Activated T-helper 1 cell treated with anti-CD3 and anti-CD28 coated beads, Interleukin-12 subunit alpha, Interleukin-12 subunit beta, Interleukin-2, Interleukin-4 antibody, amounts not matched to agents 30 ng/mL and 10 ng/mL and 1 ng/mL, durations not matched to agents 14 hours and 24 hours and 36 hours (primary cell): ENCODE measurements at regions not wholly inside any gene's neighbourhood (a gene's known extent, or its start where the extent isn't known, plus 50 kb on each side); places are given as distances from the start of the nearest gene placed in this dataset.

ENCODE experiments used
- DNase-seq: peaks from one replicate; pipeline ENCODE4 v3.0.0; 2021; ENCODE audit warnings: low spot score
- H3K27ac Mint-ChIP-seq: one replicate; pipeline ENCODE4 v1.8.0; 2021; ENCODE audit warnings: mild to moderate bottlenecking, mixed read lengths
- H3K27me3 Mint-ChIP-seq: one replicate; pipeline ENCODE4 v1.8.0; 2022; ENCODE audit warnings: mild to moderate bottlenecking, moderate library complexity, mixed read lengths; ENCODE audit not compliant: insufficient read depth
- H3K36me3 Mint-ChIP-seq: one replicate; pipeline ENCODE4 v1.8.0; 2021; ENCODE audit warnings: low read depth, mixed read lengths
- H3K4me1 Mint-ChIP-seq: one replicate; pipeline ENCODE4 v1.8.0; 2021; ENCODE audit warnings: low read depth, mixed read lengths
- H3K4me3 Mint-ChIP-seq: one replicate; pipeline ENCODE4 v1.8.0; 2021; ENCODE audit warnings: mild to moderate bottlenecking, moderate library complexity, mixed read lengths
- H3K9me3 Mint-ChIP-seq: one replicate; pipeline ENCODE4 v1.8.0; 2021; ENCODE audit warnings: mixed read lengths
- intact Hi-C: fragments of 100-400 bp; cut with micrococcal nuclease; formaldehyde crosslinking; loops from one replicate; pipeline ENCODE4 v1.15.1; 2024

- peaks cover 10% of the 10 kb centered on the region for H3K27me3 Mint-ChIP-seq
- H3K27ac Mint-ChIP-seq, result no peak overlapping the region
- no peaks in the 10 kb centered on the region for H3K9me3 Mint-ChIP-seq
- H3K36me3 Mint-ChIP-seq, result no peaks in the 10 kb centered on the region
- H3K4me3 Mint-ChIP-seq, result no peak overlapping the region
- intact Hi-C loops, result no loop called here
- DNase-seq, result no peak
- H3K4me1 Mint-ChIP-seq, result peaks cover 5% of the 10 kb centered on the region
Observed at GRCh38 chr17:77307479-77308198, 166.9 kb downstream of the SEC14L1 start.

GRCh38 chr17:77308861-77309726, 168.3 kb downstream of the SEC14L1 start:
- H3K27me3 Mint-ChIP-seq, result peaks cover 10% of the 10 kb centered on the region
- H3K27ac Mint-ChIP-seq, result no peak overlapping the region
- no peaks in the 10 kb centered on the region for H3K36me3 Mint-ChIP-seq
- no peak overlapping the region for H3K4me3 Mint-ChIP-seq
- no peak for DNase-seq
- H3K4me1 Mint-ChIP-seq, result peaks cover 5% of the 10 kb centered on the region
- no peaks in the 10 kb centered on the region for H3K9me3 Mint-ChIP-seq
- intact Hi-C loops, result no loop called here

- intact Hi-C loops, result no loop called here
- DNase-seq, result no peak
- Mint-ChIP-seq H3K27ac (no peak overlapping the region), H3K36me3 (no peaks in the 10 kb centered on the region), H3K4me1 (peaks cover 5% of the 10 kb centered on the region), H3K27me3 (peaks cover 10% of the 10 kb centered on the region), H3K4me3 (no peak overlapping the region), H3K9me3 (no peaks in the 10 kb centered on the region)
Observed at GRCh38 chr17:77310336-77310735, 169.6 kb downstream of the SEC14L1 start.

- intact Hi-C loops, result no loop called here
- no peaks in the 10 kb centered on the region for H3K36me3 Mint-ChIP-seq
- DNase-seq, result no peak
Observed at GRCh38 chr17:77311371-77311981, 170.7 kb downstream of the SEC14L1 start.

GRCh38 chr17:77312061-77312701, 171.4 kb downstream of the SEC14L1 start:
- intact Hi-C loops, result no loop called here
- peaks cover 5% of the 10 kb centered on the region for H3K4me1 Mint-ChIP-seq
- no peak overlapping the region for H3K4me3 Mint-ChIP-seq
- no peaks in the 10 kb centered on the region for H3K9me3 Mint-ChIP-seq
- no peak overlapping the region for H3K27ac Mint-ChIP-seq
- no peaks in the 10 kb centered on the region for H3K36me3 Mint-ChIP-seq
- DNase-seq, result no peak
- H3K27me3 Mint-ChIP-seq, result peaks cover 10% of the 10 kb centered on the region

More at GRCh38 chr17:77311371-77311981, 170.7 kb downstream of the SEC14L1 start:
- Mint-ChIP-seq H3K4me1 (peaks cover 5% of the 10 kb centered on the region), H3K4me3 (no peak overlapping the region), H3K27me3 (peaks cover 10% of the 10 kb centered on the region), H3K27ac (no peak overlapping the region), H3K9me3 (no peaks in the 10 kb centered on the region)

GRCh38 chr17:77312786-77313599, 172.2 kb downstream of the SEC14L1 start:
- Mint-ChIP-seq H3K4me1 (peaks cover 5% of the 10 kb centered on the region), H3K27ac (no peak overlapping the region), H3K4me3 (no peak overlapping the region), H3K9me3 (no peaks in the 10 kb centered on the region), H3K27me3 (peaks cover 8% of the 10 kb centered on the region), H3K36me3 (no peaks in the 10 kb centered on the region)
- intact Hi-C loops, result no loop called here
- no peak for DNase-seq

- no peaks in the 10 kb centered on the region for H3K36me3 Mint-ChIP-seq
- peaks cover 8% of the 10 kb centered on the region for H3K27me3 Mint-ChIP-seq
- intact Hi-C loops, result no loop called here
- no peak for DNase-seq
- H3K27ac Mint-ChIP-seq, result no peak overlapping the region
- no peaks in the 10 kb centered on the region for H3K9me3 Mint-ChIP-seq
- no peak overlapping the region for H3K4me3 Mint-ChIP-seq
- H3K4me1 Mint-ChIP-seq, result peaks cover 10% of the 10 kb centered on the region
Observed at GRCh38 chr17:77313831-77314230, 173.1 kb downstream of the SEC14L1 start.

GRCh38 chr17:77314601-77315000, 173.8 kb downstream of the SEC14L1 start:
- H3K27ac Mint-ChIP-seq, result no peak overlapping the region
- H3K4me1 Mint-ChIP-seq, result peaks cover 18% of the 10 kb centered on the region
- H3K9me3 Mint-ChIP-seq, result no peaks in the 10 kb centered on the region
- intact Hi-C loops, result no loop called here
- H3K4me3 Mint-ChIP-seq, result no peak overlapping the region
- H3K36me3 Mint-ChIP-seq, result peaks cover 2% of the 10 kb centered on the region
- DNase-seq, result no peak
- peaks cover 8% of the 10 kb centered on the region for H3K27me3 Mint-ChIP-seq

GRCh38 chr17:77315010-77315409, 174.2 kb downstream of the SEC14L1 start:
- intact Hi-C loops, result no loop called here
- peaks cover 2% of the 10 kb centered on the region for H3K36me3 Mint-ChIP-seq
- H3K27me3 Mint-ChIP-seq, result peaks cover 7% of the 10 kb centered on the region
- H3K4me3 Mint-ChIP-seq, result no peak overlapping the region
- H3K27ac Mint-ChIP-seq, result no peak overlapping the region
- no peak for DNase-seq
- H3K4me1 Mint-ChIP-seq, result peaks cover 19% of the 10 kb centered on the region
- H3K9me3 Mint-ChIP-seq, result no peaks in the 10 kb centered on the region

- Mint-ChIP-seq H3K9me3 (no peaks in the 10 kb centered on the region), H3K27ac (no peak overlapping the region), H3K4me3 (no peak overlapping the region), H3K4me1 (peaks cover 19% of the 10 kb centered on the region), H3K36me3 (peaks cover 2% of the 10 kb centered on the region), H3K27me3 (peaks cover 4% of the 10 kb centered on the region)
- no peak for DNase-seq
- intact Hi-C loops, result no loop called here
Observed at GRCh38 chr17:77315551-77316190, 174.9 kb downstream of the SEC14L1 start.

GRCh38 chr17:77316191-77316641, 175.4 kb downstream of the SEC14L1 start:
- Mint-ChIP-seq H3K4me3 (no peak overlapping the region), H3K27me3 (peaks cover 4% of the 10 kb centered on the region), H3K4me1 (peaks cover 19% of the 10 kb centered on the region), H3K27ac (no peak overlapping the region), H3K9me3 (no peaks in the 10 kb centered on the region), H3K36me3 (peaks cover 2% of the 10 kb centered on the region)
- intact Hi-C loops, result no loop called here
- DNase-seq, result no peak

GRCh38 chr17:77316651-77317050, 175.9 kb downstream of the SEC14L1 start:
- Mint-ChIP-seq H3K4me1 (peaks cover 18% of the 10 kb centered on the region), H3K4me3 (no peak overlapping the region), H3K9me3 (no peaks in the 10 kb centered on the region), H3K36me3 (peaks cover 2% of the 10 kb centered on the region), H3K27me3 (peaks cover 3% of the 10 kb centered on the region), H3K27ac (no peak overlapping the region)
- no peak for DNase-seq
- intact Hi-C loops, result no loop called here
